ENCODE measurements at regions not wholly inside any gene's neighbourhood (a gene's known extent, or its start where the extent isn't known, plus 50 kb on each side); places are given as distances from the start of the nearest gene placed in this dataset.

DNA sequence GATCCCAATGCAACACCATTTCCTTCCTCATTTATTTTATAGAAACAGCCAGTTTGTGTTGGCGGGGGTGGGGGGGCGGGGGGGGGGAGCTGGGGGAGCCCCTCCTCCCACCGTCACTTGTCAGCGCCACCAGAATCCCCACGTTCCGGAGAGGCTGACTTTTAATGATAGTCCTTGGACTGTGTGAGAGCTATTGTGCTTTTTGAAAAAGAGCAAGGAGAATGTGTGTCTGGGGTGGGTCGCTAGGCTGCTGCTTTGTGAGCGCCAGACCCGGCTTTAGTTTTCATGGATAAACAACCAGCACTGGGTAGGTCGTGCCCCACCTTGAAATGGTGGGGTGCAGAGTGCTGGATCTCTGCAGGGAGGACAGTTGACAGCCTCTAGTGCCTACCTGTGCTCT is 135.0 kb upstream of the ONECUT1 start:
- in situ Hi-C loops (cut with MboI; ENCODE audit: low sequenced_read_pairs): no loop called here

DNA sequence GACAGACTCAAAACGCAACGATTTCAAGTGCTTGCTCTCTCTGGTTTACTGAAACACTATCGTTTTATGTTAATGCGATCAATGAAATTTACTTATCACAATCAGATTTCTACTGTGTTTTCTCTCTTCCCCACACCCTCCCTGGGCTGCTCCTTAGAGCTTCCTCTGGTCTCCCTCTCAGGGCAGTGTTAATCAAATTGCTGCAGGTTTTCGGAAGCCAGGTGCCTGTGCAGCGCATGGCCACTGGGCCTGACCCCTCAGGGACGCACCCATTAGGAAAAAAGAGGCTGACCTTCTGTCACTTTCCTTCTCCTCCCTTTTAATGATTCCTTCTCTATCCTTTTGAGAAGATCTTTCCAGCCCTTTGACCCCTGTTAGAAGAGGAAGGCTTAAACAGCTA is 134.5 kb upstream of the ONECUT1 start:
- in situ Hi-C loops (cut with MboI; ENCODE audit: low sequenced_read_pairs): no loop called here

DNA sequence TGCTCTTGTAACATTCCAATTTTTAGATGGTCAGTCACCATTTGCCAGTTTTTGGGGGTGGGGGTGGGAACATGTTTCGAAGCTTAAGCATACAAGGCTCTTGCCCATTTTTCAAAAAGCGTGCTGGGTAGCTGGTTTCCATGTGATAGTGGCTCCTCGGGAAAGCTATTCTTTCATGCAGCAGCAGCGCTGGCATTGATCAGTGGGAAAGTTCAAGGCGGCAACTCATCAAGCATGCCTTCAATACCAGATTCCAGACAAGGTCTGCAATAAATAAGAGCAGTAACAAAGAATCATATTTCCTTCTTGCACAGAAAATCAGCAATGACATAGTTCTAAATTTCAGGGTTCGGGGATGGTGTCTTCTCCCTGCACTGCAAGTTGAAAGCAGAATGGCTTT is 133.5 kb upstream of the ONECUT1 start:
- in situ Hi-C loops (cut with MboI; ENCODE audit: low sequenced_read_pairs): no loop called here

DNA sequence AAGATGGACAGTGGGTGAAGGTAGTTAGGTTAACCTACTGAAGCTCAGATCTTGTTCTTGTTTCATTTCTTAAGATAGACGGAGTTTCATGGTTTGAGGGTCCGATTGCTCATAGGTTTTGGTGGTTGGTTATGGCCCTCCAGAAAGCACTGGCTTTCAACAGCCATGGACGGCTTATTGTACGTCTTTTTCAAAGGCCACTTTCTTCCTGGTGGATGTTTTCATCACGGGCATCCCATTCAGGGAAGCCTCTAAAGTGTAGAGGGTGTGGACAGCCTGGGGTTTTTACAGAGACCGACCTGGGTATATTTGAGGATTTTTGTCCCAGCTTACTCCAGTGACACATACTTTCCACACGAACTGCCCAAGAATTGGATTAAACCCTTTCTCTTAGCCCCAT is 132.7 kb upstream of the ONECUT1 start:
- in situ Hi-C loops (cut with MboI; ENCODE audit: low sequenced_read_pairs): no loop called here

DNA sequence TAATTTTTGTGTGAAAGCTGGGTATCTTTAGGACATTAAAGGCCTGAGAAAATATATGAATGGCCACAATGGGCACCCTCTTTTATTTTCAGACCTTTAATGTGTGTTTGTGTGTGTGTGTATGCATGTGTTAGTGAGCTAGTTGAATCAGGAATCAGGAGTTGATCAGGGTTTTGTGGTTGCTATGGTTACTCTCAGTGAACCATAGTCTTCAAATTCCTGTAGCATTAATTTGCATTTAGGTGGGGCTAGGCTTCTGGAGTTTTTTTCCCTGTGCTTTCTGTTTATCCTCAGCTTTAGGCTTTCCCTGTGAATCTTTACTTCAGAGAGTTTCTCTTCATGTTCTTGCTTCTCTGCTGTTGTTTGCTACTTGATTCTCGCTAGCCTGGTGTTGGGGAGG is 122.0 kb upstream of the ONECUT1 start:
- in situ Hi-C loops (cut with MboI; ENCODE audit: low sequenced_read_pairs): no loop called here

DNA sequence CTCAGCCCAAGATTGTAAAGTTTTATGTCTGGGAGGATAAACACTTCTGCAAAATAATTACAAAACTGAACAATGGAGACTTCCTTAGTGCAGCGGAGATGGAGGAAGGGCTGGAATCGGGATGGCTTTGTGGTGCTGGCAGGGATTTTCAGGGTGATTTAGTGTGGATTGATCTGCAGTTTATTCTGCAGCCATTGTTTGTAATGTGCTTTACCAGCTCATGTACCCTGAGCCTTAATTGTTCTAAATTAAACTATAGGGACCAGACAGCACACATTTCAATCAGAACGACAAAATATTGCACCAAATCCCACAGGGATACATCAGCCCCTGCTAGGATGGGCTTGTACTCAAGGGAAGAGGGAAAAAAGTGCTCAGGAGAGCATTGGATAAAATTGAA is 103.2 kb upstream of the ONECUT1 start:
- in situ Hi-C loops (cut with MboI; ENCODE audit: low sequenced_read_pairs): no loop called here

DNA sequence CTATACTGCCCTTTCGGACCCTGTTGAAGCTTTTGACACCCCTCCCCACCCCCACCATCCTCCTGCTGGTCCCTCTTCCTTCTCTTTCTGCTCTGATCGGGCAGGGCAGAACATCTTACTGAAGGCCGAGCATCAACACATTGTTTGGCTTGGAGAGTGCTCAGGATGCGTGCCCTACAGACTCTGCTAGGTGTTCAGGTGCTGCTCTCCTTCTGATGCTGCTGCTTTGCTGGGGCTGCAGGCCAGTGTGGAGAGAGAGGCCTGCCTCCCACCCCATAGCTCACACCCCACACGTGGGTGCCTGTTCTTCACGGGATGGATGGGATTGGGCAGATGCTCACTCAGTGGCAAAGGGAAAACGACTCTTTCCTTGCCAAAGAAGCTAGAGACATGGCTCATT is 89.8 kb upstream of the ONECUT1 start:
- in situ Hi-C loops (cut with MboI; ENCODE audit: low sequenced_read_pairs): no loop called here

DNA sequence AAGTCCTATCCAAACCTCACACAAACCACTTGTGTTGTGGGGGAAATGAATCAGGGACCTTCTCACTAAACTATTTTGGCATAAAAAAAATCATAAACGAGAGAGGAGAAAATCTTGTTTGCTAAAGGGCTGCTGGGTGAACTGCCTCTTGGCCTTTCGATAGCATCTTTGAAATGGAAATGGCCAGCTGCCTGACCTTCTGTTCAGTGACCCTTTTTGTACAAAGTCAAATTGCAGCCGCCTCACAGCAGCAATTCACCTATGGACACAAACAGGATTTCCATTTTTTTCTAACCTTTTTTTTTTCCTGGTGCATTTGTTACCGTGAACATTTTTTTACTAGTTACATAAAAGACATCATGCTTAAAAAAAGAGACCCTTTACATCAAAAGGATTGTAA is 89.0 kb upstream of the ONECUT1 start:
- in situ Hi-C loops (cut with MboI; ENCODE audit: low sequenced_read_pairs): no loop called here

DNA sequence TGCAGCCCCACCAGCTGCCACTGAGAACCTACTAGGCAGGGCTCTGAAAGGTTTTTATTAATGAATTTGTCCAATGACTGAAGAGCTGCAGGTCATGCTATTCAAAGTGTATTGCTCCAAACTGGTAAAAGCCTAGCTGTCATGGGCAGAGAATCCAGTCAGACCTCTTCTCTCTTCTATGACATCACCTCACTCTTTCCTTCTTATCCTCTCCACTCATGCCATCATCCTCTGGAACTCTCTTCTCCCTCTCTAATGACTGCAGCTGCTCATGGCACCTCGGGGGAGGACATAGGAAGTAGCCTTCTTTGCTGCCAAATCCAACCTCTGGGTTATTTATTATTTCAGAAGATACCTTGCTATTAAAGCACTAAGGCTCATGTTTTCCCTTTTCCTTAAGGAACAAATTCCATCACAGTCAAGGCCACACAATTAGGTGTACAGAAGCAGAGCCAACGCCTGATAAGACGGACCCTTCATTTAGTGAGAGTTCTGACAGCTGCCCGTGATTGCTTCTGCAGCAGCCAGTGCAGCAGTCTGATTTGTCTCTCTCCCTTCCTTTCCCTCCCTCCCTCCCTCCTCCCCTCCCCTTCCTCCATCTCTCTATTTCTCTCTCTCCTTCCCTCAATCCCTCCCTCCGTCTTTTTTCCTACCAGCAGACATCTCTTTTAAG is 87.0 kb upstream of the ONECUT1 start:
- in situ Hi-C loops (cut with MboI; ENCODE audit: low sequenced_read_pairs): no loop called here

DNA sequence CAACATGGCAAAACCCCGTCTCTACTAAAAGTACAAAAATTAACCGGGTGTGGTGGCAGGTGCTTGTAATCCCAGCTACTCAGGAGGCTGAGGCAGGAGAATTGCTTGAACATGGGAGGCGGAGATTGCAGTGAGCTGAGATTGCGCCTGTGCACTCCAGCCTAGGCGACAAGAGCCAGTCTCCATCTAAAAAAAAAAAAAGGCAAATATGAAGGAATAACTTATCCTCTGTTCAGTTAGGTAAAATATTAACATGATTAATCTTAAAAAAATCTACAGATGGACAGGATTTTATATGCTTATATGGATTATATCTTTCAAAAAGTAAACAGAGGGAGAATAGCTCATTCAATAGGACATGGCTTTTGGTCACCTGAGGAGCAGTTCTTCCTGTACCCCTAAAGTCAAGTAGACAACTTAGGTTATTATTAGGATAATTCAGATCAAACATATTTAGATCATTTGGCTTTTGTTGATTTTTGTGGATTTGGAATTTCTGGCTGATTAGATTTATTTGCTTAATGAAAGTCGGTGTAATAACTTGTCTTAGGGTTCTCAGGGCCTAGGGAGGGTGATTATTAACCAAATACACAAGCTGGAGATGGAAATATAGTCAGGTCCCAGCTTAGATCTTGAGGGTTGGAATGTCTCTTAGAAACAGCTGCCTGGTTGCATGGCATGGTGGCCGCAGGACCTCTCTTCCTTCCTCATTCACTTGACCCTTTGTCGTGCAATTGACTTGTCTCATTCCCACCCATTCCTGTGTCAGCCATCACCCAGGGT is 82.1 kb upstream of the ONECUT1 start:
- in situ Hi-C loops (cut with MboI; ENCODE audit: low sequenced_read_pairs): no loop called here

DNA sequence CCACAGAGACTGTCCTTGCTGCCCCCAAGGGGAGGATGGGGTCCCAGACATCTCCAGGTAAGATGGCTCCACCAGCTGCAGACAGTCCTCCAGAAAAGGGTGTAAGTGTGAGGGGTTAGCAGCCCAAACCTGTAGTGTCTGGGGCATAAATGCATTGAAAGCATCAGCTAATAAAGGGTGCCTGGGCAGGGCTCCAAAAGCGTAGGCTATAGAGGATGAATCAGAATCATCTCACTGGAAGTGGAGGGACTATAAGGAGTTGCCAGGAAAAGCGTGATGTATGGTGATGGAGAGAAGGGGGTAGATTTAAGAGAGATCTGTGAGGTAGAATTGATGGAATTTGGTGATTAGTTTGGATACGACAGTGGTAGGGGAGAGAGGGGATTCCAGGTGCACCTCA is 79.9 kb upstream of the ONECUT1 start:
- in situ Hi-C loops (cut with MboI; ENCODE audit: low sequenced_read_pairs): no loop called here

DNA sequence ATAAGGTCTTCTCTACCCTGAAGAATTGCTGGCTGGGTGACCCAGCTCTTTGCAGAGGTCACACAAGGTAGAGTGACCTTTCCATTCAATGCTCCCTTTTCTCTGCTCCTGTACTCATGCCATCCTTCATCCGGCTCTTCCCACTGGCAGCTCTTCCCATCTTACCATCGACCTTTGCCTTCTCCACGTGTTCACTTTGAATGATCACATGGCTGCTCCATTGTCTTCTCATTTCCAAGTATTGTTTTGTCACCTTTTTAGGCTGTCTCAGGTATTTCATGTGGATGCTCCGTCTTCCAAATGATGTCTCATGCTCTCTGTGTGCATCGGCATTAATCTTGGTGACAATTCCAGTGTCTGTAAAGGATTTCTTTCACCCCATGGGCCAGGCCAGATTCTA is 76.6 kb upstream of the ONECUT1 start:
- in situ Hi-C loops (cut with MboI; ENCODE audit: low sequenced_read_pairs): no loop called here

DNA sequence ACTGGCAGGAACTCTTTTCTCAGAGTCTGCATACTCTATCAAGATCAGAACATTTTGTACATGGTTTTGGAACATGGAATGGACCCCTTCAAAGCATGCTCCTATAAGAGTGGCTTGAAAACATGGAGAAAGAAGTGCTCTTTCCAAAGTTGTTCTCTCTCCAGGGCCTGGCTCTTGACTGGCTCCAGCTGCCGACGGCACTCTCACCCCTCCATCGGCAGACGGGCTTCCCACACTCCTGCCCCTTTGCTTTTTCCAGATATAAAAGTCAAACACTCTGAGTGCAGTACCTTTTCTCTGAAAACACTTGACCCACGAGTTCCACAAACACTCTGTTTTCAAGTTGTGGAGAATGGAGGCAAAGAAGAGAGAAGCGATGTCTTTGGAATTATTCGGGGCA is 72.5 kb upstream of the ONECUT1 start:
- in situ Hi-C loops (cut with MboI; ENCODE audit: low sequenced_read_pairs): no loop called here

DNA sequence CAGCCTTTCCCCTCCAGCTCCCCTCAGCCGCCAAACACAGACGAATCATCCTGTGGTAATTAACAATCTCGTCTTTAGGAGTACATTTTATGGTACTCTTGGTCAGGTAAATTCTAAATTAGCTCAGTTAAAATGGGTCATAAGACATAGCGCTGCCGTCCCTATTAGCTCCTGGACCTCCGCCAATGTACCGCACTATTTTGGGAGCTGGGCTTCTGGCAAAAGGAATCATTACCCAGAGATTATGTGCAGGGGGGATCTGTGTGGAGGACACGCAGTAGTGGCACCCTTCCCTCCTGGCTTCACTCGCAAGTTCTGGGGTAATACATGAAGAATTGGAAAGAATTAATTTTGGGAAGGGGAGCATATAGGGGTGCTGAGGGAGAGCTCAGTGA is 68.6 kb upstream of the ONECUT1 start:
- in situ Hi-C loops (cut with MboI; ENCODE audit: low sequenced_read_pairs): no loop called here

DNA sequence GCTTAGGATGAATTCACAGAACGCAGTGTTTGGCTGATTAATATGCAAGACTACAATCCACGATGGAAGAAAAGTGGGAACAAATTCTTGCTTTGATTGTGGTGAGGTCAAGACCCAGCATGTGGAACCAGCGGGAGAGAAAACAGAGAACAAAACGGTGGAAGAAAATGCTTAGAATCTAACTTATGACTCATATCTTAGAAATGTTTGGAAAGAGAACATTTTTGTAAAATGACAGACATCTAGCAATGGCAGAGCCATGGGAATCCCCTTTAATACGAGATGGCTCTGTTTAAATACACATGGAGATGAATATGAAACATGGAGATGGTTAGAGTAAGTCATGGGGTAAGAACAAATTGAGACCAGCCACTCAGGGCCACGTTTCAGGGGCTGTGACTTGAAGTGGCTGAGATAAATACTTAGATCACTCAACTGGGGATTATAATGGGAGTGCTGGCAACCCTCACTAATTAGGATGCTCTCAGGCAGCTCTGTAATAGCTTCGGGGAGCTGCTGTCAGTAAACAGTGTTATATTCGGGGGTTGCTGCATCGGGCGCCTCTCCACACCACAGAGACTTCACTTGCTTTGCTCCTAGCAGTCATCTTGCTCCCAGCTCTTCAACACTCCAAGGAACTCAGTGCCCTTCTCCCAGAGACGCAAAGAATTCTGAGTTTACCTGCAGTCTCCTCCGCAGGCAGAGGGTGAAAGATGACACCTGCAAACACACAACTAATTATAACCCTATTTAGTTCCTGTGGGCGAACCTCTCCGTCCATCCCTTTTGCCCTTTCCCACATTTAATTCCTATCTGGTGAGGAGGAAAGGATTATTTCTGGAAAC is 68.0 kb upstream of the ONECUT1 start:
- in situ Hi-C loops (cut with MboI; ENCODE audit: low sequenced_read_pairs): no loop called here

DNA sequence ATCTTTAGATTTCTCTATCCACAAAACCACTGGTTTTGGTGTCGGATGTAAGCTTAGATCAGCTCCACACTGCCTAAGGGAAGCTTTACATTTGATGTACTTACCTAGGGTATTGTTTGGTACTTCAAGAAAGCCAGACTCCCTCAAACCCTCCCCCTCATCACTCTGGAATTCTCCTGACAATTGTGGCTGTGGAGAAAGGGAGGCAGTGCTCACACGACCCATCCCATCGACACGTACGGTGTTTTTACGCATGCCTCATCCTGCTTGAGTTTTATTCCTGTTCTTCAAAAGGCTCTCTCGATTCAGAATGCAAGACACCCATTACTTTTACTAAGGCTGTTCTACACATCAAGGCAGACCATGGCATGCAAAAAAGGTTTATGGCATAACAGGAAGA is 67.3 kb upstream of the ONECUT1 start:
- in situ Hi-C loops (cut with MboI; ENCODE audit: low sequenced_read_pairs): no loop called here

DNA sequence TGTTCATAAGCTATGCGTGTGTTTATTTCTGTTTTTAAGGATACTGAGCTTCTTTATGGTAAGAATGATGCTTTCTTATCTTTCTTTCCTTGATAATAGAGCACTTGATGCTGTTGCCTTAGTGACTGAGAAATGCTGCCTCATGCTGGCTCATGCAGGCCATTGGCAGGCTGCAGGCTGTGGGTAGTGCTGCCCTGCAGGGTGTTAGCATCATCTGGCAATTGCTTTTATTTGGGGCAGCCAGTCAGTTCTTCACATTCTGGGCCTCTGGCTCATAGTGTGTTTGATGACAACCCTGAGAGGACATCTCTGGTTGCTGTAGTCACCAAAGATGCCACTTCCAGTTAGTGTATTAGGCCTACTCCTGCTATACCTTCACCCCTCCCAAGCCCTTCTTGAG is 66.2 kb upstream of the ONECUT1 start:
- in situ Hi-C loops (cut with MboI; ENCODE audit: low sequenced_read_pairs): no loop called here

DNA sequence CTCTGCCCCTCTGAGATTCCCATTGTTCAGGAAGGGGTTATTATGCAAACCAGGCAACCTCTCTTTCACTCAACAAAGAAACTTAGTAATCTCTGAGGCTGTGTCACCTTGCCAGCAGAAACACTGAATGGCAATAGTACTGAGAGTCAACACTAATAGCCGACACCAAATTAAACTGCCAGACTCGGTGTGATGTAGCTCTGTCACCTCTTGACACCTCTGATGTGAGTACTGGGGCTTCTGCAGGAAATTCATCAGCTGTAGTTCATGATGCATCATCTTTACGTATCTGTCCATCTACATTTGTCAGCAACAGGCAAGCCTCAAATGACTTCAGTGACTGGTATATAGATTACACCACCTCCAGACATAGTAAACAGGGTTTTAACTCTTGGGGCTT is 65.0 kb upstream of the ONECUT1 start:
- in situ Hi-C loops (cut with MboI; ENCODE audit: low sequenced_read_pairs): no loop called here

DNA sequence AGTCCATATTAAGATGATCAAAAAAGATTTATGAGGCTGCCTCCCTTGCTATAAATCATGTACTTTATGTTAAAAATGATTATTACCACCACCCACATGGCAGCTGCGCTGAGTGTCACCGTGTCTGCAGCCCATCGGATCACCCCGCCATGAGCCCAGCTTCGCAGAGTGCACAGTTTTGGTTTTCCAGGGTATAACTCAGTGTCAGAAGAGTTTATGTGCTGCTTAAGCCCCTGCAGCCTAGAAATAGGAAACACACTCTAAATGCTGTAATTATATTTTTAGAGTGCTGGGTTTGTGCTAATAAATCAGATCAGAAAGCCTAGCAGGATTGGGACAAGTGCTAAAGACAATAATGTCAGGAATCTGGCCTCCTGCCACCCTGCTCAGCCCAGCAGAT is 54.7 kb upstream of the ONECUT1 start:
- in situ Hi-C loops (cut with MboI; ENCODE audit: low sequenced_read_pairs): no loop called here
